Stimulated activated CD8-positive, alpha-beta memory T cell treated with anti-CD3 and anti-CD28 coated beads, Interleukin-7, amount 100 ng/mL, for 48 hours (primary cell): ENCODE measurements at regions not wholly inside any gene's neighbourhood (a gene's known extent, or its start where the extent isn't known, plus 50 kb on each side); places are given as distances from the start of the nearest gene placed in this dataset.
"Not testable (repeated sequence)": the region's sequence is repeated elsewhere in the genome, so short reads cannot be mapped to it uniquely, and the experiment has no call there.

ENCODE experiments used
- DNase-seq, 2 donors: peaks; one replicate each; pipeline ENCODE4 v3.0.0-alpha.2; 2020; ENCODE audit warnings: low read depth in 1 of 2; ENCODE audit errors: extremely low read depth in 1 of 2

DNA sequence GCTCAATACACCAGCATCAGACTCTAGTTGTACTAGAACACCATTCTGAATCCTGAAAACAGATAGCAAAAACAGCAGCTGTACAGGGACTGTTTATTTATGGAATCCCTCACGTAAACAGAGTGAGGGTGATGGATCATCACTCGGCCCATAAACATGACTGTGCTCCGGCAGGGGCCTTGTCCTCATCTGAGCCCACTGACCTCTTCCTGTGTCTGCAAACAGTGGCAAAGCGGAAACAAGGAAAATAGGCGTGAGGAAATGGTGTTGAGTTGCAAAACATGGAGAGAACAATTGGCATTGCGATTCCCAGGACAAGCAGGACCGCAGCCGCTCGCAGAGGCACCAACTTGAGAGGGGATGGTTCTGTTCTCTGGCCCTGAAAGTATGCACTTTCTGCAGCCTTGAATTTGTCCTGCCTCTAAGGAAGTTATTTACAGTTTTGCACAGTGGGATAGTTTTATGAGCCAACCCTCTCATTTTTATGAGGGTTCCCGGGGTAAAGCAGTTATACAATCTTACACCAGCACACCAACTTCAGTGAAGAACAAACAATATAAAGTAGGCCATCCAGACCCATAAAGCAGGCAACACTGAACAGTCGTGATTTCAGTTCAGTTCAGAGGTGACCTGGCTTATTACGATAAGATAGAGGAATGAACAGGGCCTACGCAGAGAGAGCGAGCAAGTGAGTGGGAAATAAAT is 248.0 kb upstream of the FZD8 start:
- DNase-seq: no peak

DNA sequence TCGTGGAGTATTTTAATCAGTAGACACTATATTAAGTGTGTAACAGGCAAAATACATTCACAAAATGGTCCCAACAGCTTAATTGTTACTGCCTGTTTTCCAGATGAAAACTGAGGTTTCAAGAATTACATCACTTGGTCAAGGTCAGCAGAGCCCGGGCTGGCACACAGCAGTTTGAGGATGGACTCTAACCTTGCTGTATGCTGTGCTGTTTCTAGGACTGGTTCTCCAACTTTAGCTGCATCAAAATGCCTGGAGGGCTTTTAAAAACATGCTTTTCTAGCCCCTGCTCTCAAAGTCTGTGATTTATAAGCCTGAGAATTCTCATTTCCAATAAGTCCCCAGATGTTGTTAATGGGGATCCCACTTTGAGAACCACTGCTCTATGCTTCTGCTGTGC is 247.1 kb upstream of the FZD8 start:
- DNase-seq: no peak

- DNase-seq: no peak
Observed at GRCh38 chr10:35888400-35888799, 246.3 kb upstream of the FZD8 start.

GRCh38 chr10:35887685-35888084 is 245.6 kb upstream of the FZD8 start:
- no peak for DNase-seq

DNA sequence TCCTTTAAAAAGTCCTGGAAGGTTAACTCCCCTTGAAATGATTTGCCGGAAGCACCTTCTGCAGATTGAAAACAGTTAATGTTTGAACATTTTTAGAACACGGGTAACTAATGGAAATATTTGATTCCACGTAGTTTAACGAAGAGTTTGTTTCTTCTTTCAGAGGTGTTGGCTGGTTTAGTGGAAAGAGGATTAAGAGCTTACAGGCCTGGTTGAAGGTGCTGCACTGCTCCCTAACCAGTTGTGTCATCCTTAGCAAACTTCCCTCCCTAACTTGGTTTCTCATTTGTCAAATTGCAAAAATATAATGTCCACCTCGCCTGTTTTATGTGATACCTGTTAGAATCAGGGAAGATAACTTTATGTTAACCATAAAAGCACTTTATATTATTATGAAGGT is 243.0 kb upstream of the FZD8 start:
- no peak for DNase-seq

- no peak for DNase-seq
Observed at GRCh38 chr10:35884657-35885071, 242.6 kb upstream of the FZD8 start.

GRCh38 chr10:35882422-35883150 is 240.5 kb upstream of the FZD8 start:
- no peak for DNase-seq

- DNase-seq: no peak
Observed at GRCh38 chr10:35881320-35881719, 239.2 kb upstream of the FZD8 start.

GRCh38 chr10:35876248-35876647 is 234.2 kb upstream of the FZD8 start:
- no peak for DNase-seq

DNA sequence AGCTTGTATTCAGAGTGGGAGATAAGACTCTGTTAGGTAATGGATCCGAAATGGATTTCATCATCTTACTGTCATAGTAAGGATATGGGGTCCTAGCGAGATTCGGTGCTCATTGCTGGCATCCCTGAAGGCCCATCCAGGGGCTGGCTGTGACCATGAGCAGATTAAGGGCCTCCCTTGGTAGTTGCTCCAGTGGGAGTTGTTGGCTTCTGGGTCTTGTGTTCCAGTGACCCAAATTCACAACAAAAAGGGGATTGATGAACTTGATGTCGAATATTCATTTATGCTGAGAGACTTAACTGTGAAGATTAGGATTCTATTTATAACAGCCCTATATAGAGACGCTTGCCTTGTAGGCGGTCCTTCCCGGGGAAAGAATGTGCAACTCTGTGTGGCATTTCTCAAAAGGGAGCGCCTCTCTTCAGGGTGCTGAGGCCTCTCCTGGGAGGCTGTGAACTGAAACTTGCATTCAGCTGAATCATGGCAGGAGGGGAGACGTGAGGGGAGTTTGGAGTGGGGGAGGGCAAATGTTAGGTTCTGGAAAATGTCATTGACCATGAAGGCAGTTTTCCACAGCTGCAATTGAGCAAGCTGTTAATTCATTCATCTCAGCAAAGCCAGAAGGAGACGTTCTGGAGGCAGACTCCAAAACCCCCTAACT is 233.1 kb upstream of the FZD8 start:
- no peak for DNase-seq

DNA sequence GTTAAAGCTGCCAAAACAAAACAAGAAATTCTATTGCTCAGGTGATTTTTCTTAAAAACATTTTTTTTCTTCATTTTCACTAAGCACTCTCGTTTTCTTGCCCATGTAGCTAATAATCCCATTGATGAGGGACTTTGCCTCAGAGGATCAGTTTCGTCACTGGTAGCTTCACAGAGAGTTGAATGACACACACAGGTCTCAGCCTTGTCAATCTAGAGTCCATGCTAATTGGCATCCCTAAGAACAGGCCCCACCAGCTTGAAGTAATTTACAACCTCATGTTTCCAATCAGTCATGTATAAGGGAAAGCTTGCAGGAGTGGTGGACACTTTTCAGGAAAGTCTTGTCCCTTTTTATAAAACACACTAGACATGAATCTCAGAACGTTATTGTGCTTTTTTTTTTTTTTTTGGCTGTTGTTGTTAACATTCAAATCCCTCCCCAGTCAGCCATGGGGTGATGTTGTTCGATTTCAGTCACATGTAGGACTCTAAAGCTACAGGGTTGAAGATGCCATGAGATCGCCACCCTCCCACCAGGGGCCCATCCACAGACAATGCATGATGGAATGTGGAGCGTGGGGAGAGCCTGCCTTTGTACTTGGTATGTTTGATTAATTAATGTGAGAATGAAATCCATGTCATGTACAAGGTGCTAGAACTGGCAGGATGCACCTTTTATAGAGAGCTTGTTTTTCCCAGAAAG is 232.4 kb upstream of the FZD8 start:
- no peak for DNase-seq

- DNase-seq: no peak
Observed at GRCh38 chr10:35872671-35873070, 230.6 kb upstream of the FZD8 start.

- no peak for DNase-seq
Observed at GRCh38 chr10:35870665-35871310, 228.7 kb upstream of the FZD8 start.

GRCh38 chr10:35858676-35859283 is 216.7 kb upstream of the FZD8 start:
- not testable (repeated sequence) for DNase-seq

DNA sequence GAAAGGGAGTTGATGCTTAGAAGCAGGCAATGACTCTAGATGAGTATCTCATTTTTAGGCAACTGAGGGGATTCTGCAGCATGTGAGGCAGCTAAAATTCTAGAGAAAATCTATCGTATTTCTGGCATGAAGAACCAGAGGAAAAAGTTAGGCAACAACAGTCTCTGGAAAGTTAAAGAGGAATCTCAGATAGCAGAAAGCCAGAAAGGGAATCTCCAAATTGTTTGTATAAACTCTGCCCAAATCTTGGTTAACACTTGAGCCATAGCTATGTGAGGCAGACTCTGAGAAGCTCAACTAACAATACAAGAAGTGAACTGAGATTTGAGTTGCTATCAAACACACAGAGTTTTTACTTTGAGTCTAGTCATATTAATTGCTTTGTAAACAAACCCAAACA is 215.8 kb upstream of the FZD8 start:
- DNase-seq: no peak

- DNase-seq: no peak
Observed at GRCh38 chr10:35855155-35855947, 213.3 kb upstream of the FZD8 start.

GRCh38 chr10:35854661-35855060 is 212.6 kb upstream of the FZD8 start:
- no peak for DNase-seq

GRCh38 chr10:35852721-35853120 is 210.6 kb upstream of the FZD8 start:
- no peak for DNase-seq

GRCh38 chr10:35848412-35848811 is 206.3 kb upstream of the FZD8 start:
- no peak for DNase-seq

DNA sequence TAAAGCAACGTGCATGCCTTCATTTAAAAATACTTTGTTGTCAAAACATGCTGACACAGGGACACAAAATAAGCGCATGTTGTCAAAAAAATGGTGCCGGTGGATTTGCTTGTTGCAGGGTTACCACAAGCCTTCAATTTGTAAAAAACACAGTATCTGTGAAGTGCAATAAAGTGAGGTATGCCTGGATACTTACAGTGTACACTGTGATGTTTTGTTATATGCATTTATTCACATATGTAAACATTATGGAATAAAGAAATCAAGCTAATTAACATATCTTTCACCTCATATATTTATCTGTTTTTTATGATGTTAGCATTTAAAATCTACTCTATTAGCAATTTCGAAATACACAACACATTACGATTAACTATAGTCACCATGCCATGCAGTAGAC is 202.6 kb upstream of the FZD8 start:
- DNase-seq: no peak
